MV-4-11 (cell line): ENCODE measurements at regions not wholly inside any gene's neighbourhood (a gene's known extent, or its start where the extent isn't known, plus 50 kb on each side); places are given as distances from the start of the nearest gene placed in this dataset.

ENCODE experiments used
- DNase-seq: peaks from one replicate; lab custom pipeline; 2025; lab: John Stamatoyannopoulos, UW

DNA sequence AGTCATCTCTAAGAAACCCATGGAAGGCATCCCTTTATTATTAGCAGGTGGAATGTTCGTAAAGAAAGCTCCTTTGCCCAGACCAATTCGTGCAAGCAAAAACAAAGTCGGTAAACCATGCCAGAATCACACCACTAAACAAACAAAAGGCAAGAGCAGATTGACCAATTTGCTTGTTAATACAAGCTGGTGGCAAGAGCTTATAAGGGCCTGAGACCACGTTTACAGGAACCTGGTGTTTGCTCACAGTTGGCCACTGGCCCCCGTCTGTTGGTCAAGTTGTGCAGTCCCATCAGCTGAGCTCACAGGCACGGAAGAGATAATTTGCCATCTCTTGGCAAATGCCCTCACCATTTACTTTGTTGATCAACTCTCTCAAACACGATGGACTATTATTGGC is 342.2 kb upstream of the MKI67 start:
- no peak for DNase-seq

GRCh38 chr10:128469515-128469914 is 343.3 kb upstream of the MKI67 start:
- no peak for DNase-seq

GRCh38 chr10:128470321-128470965 is 344.2 kb upstream of the MKI67 start:
- no peak for DNase-seq

DNA sequence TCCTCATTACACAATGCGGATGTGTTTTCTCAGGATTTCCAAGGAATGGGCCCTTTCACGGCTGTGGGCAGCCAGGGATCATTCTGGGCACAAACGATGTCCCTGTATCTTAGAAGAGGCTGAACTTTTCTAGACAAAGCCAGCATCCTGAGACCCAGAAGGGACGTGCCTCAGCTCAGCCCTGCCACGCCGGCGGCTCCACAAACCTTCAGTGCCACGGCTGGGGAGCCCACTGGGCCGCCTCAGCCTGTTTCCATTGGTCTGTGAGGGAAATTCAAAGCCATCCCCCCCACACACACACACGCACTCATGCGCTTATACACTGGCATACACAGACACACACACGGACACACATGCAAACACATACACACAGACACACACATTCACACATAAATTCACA is 344.9 kb upstream of the MKI67 start:
- DNase-seq = no peak

DNA sequence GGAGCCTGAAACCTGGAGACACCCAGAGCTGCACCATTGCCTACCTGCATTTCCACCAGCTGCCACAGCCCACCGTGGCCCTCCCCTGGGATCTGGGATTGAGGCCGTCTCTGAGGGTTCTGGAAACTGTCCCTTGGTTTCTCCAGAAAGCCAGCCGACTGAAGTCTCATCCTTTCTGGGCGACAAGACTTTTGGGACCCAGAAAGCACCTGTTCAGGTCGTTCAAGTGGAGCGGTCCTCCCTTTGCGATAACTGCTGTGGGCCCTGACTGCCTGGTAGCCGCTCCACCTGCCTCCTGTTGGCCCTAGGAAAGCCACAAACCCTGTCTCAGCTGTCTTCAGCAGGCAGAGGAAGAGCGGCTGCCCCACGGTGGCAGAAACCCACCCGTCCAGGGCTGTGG is 346.0 kb upstream of the MKI67 start:
- no peak for DNase-seq

GRCh38 chr10:128473396-128473795 is 347.2 kb upstream of the MKI67 start:
- no peak for DNase-seq

GRCh38 chr10:128473911-128474310 is 347.7 kb upstream of the MKI67 start:
- no peak for DNase-seq

- DNase-seq = no peak
Measured at GRCh38 chr10:128474571-128474970, 348.3 kb upstream of the MKI67 start.

- no peak for DNase-seq
Measured at GRCh38 chr10:128475686-128476367, 349.6 kb upstream of the MKI67 start.

GRCh38 chr10:128476368-128476725 is 350.1 kb upstream of the MKI67 start:
- no peak for DNase-seq

DNA sequence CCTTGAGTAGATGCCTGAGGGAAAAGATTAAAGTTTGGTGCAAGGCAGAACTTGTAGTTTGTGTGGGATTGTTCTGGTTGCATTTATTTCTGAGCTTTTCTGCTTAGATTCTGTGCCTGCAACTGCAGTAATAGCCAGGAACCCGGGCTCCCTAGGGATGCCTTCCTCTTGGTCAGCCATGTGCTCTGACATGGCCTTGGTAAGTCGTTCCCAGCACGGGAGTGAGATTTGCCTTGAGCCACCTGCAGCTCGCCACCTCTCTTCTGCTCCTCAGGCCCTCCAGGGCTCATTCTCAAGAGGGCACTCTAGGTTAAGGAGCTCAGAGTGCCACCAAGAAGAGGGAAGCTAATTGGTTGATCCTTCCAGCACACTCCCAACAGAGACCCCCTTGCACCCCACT is 350.6 kb upstream of the MKI67 start:
- DNase-seq = no peak

GRCh38 chr10:128480601-128481000 is 354.4 kb upstream of the MKI67 start:
- no peak for DNase-seq

- no peak for DNase-seq
Measured at GRCh38 chr10:128481152-128481840, 355.1 kb upstream of the MKI67 start.

- no peak for DNase-seq
Measured at GRCh38 chr10:128482052-128482451, 355.8 kb upstream of the MKI67 start.

DNA sequence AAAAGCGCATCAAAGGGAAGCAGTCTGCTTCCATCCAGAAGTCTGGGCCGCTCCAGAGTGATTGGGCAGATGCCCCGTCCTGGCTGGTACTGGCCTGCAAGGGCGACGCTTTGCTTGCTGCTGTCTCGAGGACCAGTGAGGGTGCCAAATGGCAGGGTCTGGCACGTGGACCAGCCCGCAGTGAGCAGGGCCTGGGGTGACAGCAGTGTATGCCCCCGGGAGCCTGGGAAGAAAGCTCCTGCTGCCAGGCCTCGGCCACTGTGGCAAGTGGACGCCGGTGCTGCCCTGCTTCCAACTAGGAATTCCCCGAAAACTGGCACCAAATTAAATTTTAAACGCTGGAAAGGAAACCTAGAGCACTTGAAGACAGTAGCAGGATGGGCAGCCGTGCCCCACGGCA is 357.0 kb upstream of the MKI67 start:
- no peak for DNase-seq

DNA sequence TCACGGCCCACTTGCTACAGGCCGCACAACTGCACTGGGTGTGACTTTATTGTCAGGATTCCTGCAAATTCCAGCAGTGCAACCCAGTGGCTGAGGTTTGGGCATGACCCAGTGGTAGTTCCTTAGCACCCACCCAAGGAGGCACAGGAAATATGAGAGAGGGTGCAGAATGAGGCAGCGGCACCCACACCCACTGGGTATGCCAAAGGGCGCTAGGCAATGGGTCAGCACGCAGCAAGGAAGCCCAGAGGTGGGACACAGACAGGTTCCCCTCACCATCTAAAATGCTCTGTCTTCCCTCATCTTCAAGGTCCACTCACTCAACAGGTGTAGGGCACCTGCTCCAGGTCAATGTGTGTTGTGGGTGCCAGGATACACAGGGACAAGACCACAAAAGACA is 357.8 kb upstream of the MKI67 start:
- no peak for DNase-seq

DNA sequence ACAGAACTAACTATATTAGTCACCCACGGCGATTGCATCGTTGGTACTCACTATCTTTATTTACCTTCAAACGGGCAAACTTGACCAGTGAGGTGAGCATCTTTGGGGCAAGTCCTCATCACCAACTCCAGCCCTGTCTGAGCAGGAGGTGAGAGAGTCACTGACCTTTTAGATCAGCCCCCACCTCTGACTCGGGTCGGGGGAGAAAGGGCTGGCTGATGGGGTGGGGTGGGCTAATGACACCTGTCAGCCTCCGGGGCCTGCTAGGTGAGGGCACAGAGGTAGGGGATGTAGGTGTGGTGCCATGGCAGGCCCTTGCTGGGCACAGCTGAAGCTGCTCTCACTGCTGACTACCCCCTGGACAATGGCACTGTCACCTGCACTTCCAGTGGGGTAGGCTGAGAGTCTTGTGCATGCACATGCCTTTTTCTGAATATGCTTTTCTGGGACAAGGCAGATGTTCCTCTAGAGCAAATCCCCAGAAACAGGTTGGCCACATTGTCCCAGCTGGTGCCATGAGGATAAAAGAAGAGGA is 359.5 kb upstream of the MKI67 start:
- no peak for DNase-seq

DNA sequence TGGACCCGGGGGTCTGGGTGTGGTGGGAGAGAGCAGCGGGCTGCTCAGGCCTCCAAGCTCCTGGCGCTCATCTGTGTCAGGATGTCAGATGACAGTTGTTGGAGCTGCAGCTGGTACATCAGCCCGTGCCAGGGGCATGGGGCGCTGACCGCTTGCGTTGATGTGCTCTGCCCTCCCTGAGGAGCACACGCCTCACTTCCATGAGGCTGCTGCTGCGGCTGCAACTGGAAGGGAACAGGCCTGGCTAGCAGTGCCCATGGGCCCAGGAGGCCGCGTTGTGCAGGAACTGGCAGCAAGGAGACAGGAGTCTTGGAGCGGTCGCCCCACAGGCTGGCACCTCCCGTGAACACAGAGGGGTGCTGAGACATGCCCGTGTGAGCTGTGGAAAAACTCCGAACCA is 361.3 kb upstream of the MKI67 start:
- no peak for DNase-seq

DNA sequence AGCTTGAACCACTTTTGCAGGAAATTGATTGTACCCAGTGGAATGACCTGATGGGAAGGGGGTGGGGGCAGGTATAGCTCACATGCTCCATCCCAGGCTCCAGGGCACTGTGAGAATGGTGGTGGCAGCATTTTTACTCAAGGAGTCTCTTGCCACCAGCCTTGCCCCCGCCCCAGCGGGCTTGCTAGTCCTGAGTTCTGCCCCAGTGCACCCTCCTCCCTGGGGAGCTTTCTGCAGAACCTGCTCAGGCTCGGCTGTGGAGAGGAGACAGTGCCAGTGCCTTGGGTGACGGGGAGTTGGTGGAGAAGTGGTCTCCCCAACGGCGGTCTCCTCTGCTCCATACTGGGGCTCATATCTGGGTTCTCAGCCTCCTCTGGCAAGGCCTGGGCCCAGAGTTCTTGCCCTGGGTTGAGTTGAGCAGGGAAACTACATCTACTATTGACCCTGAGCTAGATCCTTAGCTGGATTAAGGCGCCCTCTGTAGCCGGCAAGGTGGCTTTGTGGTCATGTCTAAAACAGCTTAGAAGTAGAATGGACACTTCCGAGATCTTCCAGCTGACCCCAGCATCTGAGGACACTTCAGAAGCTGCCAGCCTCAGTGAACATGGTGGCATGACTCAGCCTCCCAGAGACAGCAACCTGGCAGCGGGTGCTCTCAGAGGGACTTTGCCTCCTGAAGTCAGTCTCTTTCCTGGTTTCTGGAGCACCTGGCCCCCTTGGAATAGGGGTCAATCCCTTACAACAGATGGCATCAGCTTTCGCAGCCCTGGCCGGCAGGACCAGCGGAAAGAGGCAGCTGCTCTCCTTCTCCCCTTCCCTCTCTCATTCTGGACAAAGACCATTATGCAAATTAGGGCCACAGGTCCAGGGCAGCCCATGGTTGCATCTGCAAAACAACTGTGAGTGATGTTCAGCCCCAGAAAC is 363.4 kb upstream of the MKI67 start:
- DNase-seq = no peak

- DNase-seq = no peak
Measured at GRCh38 chr10:128491686-128492085, 365.5 kb upstream of the MKI67 start.

DNA sequence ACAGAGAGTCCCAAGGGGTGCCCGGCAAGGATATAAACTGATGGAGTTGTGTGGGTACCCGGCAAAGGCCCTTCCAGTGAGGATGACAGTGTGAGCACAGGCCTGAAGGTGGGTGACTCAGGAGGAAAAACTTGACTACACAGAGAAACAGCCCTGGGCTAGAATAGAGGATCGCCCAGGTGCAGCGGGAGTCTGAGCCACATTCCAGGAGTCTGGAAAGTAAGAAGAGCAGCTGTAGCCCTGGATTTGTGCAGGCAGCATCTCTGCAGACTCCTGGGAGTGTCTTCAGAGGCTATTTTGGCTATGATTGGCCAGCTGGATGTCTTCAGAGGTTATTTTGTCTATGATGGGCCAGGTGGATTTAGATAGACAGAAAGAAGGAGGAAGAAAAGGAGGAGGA is 367.6 kb upstream of the MKI67 start:
- DNase-seq = no peak

DNA sequence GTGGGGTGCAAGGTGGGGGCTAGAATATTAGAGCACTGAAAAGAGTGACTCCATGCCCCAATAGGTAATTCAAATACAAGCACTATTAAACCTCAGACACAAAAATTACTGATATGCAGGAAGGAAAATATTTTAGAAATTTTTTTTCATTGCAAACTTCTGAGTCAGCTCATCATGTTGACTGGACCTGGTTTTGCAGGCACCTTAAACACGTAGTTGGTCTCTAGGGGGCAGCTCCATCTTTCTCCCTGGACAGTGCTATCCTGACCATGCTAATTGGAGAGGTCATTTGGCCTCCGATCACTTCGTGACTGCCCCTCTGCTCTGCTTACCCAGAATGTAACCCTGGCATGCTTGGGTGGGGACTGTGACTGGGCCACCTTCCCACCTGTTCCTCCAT is 368.4 kb upstream of the MKI67 start:
- no peak for DNase-seq
